ENCODE measurements at regions not wholly inside any gene's neighbourhood (a gene's known extent, or its start where the extent isn't known, plus 50 kb on each side); places are given as distances from the start of the nearest gene placed in this dataset.

- TF ChIP-seq EZH2 (IDR thresholded peaks at IDR 0.05; ENCODE audit: insufficient read depth, poor library complexity, severe bottlenecking): no peak
- no peak for TF ChIP-seq EZH2phosphoT487 (IDR thresholded peaks at IDR 0.05; ENCODE audit: insufficient read depth, low read depth)
These were observed 190.2 kb upstream of the CTBP2 start for GRCh38 chr10:125350519-125350918.
